NOMO-1 (cell line): ENCODE measurements at regions not wholly inside any gene's neighbourhood (a gene's known extent, or its start where the extent isn't known, plus 50 kb on each side); places are given as distances from the start of the nearest gene placed in this dataset.
A peak's percentile ranks its signal among the peaks of the same experiment; 100 is the strongest.

Experiments used
- DNase-seq, 2 experiments: peaks; one replicate each; lab custom pipeline; 2025; ENCODE audit not compliant: unreplicated experiment in 2 of 2; lab: John Stamatoyannopoulos, UW

DNA sequence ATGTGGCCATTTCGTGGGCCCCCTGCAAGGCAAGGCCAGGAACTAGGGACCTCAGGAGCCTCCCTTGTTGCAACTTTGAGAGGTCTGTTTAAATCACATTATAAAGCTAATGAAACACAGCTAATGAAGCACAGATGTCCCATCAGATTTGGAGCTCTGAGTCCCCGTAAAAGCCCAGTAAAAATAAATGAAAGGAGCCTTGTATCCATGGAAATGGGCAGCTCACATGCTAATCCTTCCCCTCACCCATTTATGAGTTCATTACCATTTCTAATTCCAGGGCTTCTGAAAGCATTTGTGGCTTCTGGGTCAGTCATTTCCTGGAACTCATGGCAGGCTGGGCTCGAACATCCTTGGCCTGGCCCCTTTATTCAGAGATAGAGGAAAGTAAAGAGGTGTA, 274.8 kb downstream of the SS18 start:
- DNase-seq: no peak

DNA sequence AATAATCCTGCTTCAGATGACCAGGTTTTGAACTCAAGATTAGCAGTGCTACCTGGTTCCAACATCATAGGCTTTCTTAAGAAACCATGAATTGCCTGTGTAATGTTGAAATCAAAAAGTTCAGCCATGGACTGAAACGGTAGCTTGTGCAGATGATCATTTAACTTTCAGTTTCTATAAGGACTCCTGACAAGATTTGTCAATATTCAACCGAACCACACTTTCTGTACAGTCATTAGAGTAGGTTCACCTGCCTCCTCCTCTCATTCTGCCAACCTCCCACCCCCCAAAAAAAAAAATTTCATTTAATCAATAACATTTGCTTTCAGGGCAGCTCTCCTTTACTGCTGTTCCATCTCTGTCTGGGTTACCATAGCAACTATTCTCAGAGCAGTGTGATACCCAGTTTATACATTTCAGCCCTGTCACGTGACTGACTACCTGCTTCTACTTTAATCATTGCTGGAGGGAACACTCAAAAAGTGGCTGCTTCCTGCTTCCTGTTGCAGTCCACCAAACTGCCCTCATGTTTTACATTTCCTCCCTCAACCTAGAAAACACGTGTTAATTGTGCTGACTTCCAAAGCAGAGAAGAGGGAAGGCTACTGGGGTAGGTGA, 275.5 kb downstream of the SS18 start:
- DNase-seq: peak in 1 of 2 experiments; percentile 14

DNA sequence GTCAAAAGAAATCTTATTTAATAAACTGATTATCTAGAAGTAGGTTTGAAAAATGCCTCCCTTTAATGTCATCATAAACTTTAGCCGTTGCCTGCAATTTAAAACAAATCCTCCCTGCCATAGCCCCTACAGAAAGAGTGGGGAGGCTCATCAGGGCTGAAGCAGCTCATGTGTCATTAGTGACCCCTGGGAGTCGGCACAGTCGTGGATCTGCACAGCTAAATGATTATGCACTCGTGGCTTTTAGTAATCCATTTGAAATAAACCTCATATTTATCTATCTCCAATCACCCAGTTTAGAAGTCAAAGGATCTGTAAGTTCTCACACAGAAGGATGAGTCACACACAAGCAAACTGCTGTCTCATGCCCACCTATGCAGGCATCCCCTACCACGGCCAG, 277.3 kb downstream of the SS18 start:
- no peak for DNase-seq

DNA sequence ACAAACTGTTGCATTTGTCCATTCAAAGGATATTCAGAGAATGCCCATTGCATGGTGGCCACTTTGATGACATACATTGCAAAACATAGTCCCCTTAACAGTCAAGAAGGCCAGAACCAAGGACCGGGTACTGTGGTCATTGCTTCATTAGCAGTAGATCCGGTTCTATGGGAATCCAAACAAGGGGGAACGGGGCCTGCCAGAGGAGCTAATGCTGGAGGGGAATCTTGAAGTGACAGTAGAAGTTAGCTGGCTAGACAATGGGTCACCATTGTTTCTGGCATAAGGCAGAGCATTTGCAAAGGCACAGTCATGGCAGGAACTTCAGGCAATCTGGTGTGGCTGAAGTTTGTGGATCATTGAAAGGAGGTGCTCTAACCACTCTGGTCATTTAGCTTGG, 279.7 kb downstream of the SS18 start:
- DNase-seq: no peak

DNA sequence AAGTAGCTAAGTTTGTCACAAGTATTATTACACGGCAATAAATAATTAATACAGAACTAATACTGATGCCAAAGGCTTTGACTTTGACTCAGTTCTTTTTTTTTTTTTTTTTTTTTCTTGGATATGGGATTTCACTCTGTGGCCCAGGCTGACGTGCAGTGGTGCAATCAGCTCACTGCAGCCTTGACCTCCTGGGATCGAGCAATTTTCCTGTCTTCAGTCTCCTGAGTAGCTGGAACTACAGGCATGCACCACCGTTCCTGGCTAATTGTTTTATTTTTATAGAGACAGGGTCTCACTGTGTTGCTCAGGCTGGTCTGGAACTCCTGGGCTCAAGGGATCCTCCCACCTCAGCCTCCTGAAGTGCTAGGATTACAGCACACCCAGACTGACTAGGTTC, 284.5 kb downstream of the SS18 start:
- DNase-seq: no peak

DNA sequence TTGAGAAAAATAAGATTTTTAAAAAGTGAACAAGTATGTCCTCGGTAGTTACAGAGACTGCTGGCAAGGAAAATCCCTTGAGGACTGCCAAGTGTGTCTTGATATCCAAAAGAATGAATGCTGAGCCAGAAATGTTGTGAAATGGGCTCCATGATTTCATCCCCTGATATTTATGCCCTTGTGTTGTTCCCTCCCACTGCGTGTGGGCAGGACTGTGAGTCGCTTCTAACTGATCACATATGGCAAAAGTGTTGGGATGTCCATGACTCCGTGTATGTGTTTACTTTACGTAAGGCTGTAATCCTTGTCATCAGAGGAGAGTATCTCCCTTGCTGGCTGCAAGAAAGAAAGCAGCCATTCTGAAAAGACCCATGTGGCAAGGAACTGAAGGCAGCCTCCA, 285.1 kb downstream of the SS18 start:
- no peak for DNase-seq

DNA sequence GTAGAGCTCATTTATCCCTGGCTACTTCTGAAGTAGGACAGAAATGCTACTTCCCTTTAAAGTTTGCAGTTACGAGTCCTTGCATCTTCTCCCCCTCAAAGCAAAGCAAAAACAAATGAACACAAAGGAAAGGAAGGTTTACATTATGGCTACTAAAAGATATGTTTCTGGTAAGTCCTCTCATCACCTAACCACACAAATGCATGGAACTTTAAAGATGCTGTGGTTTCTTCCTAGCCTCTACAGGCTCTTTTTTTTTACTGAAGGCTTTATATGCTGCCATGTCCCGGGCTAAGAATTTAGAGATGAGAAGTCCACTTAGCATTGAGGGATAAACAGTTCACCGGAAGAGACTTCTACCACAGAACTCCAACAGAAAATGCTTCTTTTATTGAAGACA, 291.2 kb downstream of the SS18 start:
- DNase-seq: no peak

DNA sequence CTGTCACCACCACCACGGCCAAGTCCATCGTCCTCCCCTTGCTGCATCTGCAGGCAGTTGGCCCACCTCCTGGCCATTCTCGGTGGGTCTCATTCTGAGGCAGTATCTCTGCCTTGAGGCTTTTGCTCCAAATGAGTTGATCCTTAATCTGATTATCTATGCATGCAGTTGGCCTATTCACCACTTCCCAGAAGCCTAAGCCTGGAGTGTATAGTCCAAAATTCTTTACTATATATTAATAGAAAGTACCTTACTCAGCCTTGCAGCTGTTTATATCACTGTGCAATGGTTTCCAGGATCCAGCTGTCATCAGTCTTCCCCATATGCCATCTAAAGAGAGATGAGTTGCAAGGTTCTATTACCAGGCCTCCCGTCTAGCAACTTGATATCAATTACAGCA, 292.4 kb downstream of the SS18 start:
- DNase-seq: no peak

DNA sequence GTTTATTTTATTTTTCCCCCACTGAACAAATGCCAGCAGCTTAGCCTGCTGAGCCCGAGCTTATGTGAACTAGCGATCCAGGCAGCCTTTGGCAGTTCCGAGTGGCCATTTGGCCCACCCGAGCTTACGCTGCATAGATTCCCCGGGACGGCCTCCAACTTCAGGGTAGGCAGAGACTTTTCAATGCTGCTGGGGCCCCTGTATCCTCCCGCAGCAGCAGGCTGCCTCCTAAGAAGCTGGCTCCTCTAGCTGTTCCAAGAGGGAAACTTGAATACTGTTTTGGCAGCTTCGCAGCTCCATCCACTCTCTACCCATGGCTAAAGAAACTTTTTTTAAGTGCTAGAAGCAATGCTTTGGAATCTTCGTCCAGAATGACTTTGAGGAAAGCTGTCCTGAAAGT, 295.2 kb downstream of the SS18 start:
- DNase-seq: no peak

DNA sequence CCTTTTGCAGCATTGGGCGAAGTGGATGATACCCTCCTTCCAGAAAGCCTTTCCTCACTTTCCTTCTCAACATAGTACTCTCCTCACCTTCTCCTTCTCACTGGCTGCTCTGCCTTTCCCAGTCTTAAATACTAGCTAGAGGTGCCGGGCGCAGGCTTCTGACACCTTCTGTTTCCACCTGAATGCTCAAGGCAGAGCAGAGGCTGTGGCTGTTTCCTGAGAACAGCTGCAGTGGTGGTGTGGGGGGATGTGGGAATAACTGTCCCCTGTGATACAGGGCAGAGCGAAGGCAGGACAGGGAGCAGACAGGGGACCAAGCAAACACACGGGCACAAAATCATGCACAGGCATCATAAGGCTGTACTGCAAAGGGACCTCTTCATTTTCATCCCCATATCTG, 303.1 kb downstream of the SS18 start:
- no peak for DNase-seq

DNA sequence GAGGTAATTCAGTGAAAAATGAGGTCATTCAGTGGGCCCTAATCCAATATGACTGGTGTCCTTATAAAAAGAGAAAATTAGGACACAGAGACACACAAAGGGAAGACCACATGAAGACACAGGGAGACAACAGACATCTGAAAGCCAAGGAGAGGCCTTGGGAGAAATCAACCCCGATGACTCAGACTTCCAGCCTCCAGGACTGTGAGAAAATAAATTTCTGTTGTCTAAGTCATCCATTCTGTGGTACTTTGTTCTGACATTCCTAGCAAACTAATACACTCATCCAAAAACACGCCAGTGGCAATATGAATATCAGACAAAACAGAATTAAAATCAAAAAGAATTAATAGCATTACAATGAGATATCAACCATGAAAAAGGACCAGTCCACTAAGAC, 303.7 kb downstream of the SS18 start:
- DNase-seq: no peak

DNA sequence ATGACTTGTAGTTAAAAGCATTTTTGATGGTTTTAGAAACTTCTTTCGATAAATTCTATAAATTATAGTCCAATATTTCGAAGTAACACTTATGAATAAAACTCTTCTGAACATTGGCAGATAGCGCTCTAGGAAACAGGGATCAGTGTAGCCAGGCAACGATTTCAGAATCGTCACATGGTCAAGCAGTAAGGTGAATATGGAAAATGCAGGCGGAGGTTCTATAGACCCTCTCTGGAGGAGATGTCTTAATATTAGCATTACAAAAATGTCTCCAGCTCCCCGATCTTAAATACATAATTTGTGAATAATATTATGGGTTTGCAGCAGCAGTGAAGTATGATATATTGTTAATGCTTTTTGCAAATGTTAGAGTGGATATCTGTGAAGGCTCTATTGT, 310.3 kb downstream of the SS18 start:
- DNase-seq: no peak

DNA sequence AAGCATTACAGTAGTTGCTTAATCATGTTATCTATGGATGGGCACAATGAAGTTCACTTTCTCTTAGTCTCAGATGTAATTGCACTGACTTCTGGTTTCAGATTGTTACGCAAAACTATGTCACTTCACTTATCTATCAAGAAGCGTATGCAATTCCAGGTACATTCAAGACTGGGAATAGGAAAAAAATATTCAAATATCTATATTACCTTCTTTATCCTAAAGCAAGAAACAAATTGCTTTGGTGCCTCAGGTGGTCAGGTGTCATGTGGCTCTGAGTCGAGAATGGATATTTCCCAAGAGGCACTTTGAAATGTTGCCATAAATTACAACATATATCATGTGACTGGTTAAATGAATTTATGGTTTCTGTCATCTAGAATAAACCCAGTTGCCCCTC, 318.6 kb downstream of the SS18 start:
- no peak for DNase-seq

DNA sequence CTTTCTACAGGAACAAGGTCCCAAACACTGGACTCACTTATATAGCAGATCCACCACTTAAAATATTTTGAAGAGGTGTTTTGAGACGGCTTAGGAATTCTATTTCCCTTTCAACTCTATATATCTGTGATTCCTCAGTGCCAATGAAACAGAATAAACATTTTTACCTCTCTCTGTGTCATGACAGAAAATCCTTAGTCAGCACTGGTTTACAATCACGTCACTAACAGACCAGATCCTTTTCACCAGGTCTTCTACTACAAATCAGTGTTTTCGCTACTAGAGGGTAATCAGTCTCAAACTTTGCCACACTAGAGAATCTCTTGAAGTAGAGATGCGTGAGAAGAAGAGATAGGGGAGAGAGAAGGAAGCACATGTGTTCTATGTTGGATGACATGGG, 325.6 kb downstream of the SS18 start:
- DNase-seq: no peak

DNA sequence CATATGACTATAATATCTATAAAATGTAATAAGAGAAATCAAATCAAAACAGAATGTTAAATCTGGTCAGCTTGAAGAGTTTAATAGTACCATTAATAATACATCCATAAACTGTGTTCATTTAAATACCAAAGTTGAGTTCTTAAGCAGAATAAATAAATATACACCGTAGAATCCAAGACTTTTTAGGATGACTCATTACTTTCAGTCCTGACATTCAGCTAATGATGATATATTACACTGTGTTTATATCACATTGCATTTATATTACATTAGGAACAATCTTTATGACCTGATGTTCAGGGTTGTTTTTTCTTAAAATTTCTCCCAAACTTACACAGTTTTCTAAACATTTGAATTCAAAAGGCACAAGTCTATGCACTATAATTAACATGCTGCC, 331.3 kb downstream of the SS18 start:
- DNase-seq: no peak

DNA sequence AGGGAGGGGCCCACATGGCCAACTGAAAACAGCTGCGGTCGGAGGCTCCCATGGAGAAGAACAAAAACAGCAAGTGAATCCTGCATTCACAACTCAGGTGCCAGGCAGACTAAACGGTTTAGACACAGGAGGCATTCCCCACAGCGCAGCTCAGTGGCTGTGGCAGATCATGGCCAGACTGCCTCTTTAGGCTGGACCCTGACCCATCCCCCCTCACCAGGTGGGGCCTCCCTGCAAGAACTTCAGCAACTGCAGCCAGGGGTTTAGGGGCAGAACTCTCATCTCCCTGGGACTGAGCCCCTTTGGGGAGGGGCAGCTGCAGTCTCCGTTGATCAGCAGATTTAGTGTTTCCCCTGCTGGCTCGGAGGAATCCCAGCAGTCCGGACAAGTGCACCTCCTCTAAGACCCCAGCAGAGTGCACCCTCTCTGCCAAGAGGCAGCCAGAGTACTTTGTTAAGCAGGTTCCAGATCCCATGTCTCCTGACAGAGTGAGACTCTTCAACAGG, 346.7 kb downstream of the SS18 start:
- DNase-seq: no peak

DNA sequence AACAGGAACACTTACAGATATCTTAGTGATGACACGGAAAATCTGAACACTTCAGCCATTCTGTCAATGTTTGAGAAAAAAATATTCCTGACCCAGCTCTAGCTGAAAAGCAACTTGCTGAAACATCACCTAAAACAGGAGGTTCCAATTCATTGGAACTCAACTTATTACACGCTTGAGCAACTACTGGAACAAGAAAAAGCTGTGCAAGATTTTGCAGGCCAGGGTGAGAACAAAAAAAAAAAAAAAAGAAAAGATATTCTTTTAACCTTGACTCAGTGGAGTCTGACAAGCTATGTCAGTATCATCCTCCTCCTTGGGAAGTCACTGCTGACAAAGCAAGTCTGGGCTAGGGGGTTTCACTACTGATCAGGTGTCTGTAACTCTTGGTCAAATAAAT, 351.0 kb downstream of the SS18 start:
- DNase-seq: no peak

DNA sequence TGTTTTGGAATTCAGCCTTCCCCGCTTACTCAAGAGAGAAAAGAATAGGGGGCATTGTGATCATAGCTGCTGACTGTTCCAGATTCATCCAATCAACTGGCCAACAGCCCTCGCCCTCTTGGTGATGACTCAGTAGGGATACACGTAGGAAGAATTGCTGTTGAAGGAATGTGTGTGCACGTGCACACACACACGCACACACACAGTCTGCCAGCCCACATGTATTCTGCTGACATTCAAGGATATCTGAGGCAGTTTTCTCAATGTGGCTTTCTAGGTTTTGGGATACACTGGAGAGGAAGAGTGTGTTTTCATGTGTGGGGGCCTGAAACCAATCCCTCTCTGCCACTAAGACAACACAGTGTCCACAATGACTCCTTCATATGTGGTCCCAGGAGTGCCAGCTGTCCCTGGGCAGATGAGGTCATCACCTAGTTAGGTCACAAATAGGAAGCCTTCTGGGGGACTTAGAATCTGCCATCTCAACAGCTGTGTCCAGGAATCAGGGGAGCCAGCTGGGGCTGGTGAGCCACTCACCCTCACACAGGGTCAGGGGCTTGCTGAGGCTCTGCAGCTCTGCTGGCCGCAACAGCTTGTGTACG, 352.6 kb downstream of the SS18 start:
- DNase-seq: no peak

DNA sequence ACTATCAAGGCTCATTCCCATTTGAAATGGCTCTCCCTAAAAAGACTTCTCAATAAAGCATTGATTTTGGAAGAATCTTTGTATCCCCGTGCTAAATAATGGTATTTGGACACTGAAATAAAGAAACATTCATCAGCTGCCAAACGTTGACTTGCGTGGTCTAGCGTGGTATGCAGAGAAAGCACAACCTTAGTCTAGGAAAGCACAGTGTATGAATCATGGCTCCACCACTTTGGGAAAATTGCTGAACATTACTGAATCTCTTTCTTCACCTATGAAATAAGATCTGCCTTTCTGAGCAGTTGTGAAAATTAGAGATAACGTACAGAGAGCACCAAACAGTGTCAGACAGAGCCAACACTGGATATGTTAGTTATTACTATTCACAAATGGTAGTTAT, 353.9 kb downstream of the SS18 start:
- no peak for DNase-seq

DNA sequence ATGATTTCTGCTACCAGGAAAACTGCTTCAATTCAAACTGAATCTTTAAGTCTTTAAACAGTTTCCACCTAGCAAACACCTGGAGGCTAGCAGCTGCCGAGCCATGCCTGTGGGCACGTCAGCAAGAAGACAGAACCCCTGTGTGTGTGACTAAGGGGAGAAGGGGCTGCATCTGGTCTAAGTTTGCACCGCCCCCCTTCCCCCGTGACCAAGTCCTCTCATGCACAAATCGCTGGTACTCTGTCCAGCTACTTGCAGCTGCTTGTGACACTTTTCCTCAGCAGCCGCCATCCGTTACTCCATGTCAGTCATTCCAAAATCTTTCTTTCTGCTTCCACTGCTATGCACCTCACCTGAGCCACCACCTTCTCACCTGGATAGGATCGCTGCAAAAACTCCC, 355.0 kb downstream of the SS18 start:
- no peak for DNase-seq

DNA sequence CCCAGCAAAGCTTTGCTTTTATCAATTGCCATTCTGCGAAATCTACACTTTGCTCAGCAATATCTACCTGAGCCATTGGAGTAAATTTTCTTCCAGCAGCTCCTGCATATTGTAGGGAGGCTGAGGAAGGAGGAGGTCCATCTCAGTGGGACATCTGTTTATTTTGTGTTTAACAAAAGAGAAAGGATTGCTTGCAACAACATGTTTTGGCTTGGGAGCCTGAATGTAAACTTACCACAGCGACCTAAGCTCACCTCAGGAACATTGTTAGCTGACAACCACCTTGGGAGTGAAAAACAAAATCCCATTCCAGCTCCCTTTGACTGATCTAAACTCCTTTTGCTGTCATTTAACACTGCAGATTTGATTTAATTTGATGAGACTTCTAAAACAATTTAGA, 356.1 kb downstream of the SS18 start:
- no peak for DNase-seq

DNA sequence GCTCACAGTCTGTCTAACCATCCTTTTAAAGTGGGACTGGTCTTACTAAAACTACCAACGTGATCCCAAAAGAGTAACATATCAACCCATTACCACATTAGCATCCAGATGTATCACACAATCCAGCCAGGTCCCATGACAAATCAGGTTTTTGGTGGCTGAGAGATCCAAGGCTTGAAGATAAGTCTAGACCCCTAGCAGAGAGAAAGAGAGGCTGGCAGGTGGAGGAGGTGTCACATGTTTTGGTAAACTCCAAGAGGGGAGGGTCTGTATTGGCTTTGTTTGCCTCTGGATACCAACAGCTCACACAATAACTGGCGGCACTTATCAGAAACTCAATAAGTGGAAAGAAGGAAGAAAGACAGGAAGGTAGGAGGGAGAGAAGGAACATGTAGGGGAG, 357.6 kb downstream of the SS18 start:
- no peak for DNase-seq

DNA sequence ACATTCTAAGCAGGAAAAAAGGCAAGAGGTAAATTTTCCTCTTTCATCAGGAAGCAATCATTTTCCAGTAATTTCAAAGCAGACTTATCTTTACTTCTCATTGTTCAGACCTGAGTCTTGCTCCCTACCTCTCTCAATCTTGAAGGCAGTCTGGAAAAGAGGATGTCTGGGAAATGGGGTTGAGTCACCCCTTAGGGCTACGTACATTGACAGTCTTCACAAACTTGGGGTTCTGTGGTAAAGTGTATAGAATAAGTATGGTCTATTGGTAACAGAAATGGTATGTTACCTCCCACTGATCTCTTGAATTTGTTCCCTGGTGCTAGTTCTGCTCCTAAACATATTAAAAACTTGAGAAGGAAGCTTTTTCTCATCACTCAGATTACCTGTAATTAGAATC, 361.3 kb downstream of the SS18 start:
- DNase-seq: no peak
